GM23248 (cell line): ENCODE measurements at regions not wholly inside any gene's neighbourhood (a gene's known extent, or its start where the extent isn't known, plus 50 kb on each side); places are given as distances from the start of the nearest gene placed in this dataset.

Experiments
- DNase-seq: peaks from one replicate; pipeline ENCODE4 v3.0.0-alpha.2; 2015
- H2AFZ ChIP-seq: fragments of 200-600 bp; sonication (generic); 2 replicates; pipeline ENCODE4 v1.6.1; 2016; ENCODE audit warnings: antibody characterized with exemption
- H3F3A ChIP-seq: fragments of 200-600 bp; sonication (generic); 2 replicates; pipeline ENCODE4 v1.6.1; 2016; ENCODE audit warnings: mild to moderate bottlenecking, antibody characterized with exemption, mixed run types; ENCODE audit not compliant: insufficient read depth
- H3K27ac ChIP-seq: fragments of 200-600 bp; sonication (generic); 2 replicates; pipeline ENCODE4 v1.5.1; 2016; ENCODE audit warnings: mild to moderate bottlenecking
- H3K27me3 ChIP-seq: fragments of 200-600 bp; sonication (generic); replicated peaks from 2 replicates; pipeline ENCODE4 v1.6.1; 2016; ENCODE audit warnings: mild to moderate bottlenecking; ENCODE audit not compliant: insufficient read depth
- H3K36me3 ChIP-seq: fragments of 200-600 bp; sonication (generic); 2 replicates; pipeline ENCODE4 v1.6.1; 2016; ENCODE audit warnings: low read depth, mild to moderate bottlenecking
- H3K4me1 ChIP-seq: fragments of 200-600 bp; sonication (generic); 2 replicates; pipeline ENCODE4 v1.6.1; 2016; ENCODE audit warnings: mild to moderate bottlenecking; ENCODE audit not compliant: insufficient read depth
- H3K4me2 ChIP-seq: fragments of 200-600 bp; sonication (generic); one replicate; pipeline ENCODE4 v1.6.1; 2016; ENCODE audit warnings: mild to moderate bottlenecking; ENCODE audit not compliant: unreplicated experiment
- H3K4me3 ChIP-seq: fragments of 200-600 bp; sonication (generic); 2 replicates; pipeline ENCODE4 v1.5.1; 2016; ENCODE audit warnings: mild to moderate bottlenecking
- H3K79me2 ChIP-seq: fragments of 200-600 bp; sonication (generic); 2 replicates; pipeline ENCODE4 v1.6.1; 2016; ENCODE audit warnings: mild to moderate bottlenecking; ENCODE audit not compliant: insufficient read depth
- H3K9ac ChIP-seq: fragments of 200-600 bp; sonication (generic); 2 replicates; pipeline ENCODE4 v1.6.1; 2016; ENCODE audit warnings: mild to moderate bottlenecking
- H3K9me2 ChIP-seq: fragments of 200-600 bp; sonication (generic); 2 replicates; pipeline ENCODE4 v1.6.1; 2016; ENCODE audit warnings: mixed run types, mild to moderate bottlenecking, moderate library complexity; ENCODE audit not compliant: insufficient read depth
- H3K9me3 ChIP-seq: fragments of 200-600 bp; sonication (generic); one replicate; pipeline ENCODE4 v1.6.1; 2017; ENCODE audit warnings: low read depth
- H4K20me1 ChIP-seq: fragments of 200-600 bp; sonication (generic); 2 replicates; pipeline ENCODE4 v1.6.0; 2016; ENCODE audit not compliant: insufficient read depth
- EZH2 ChIP-seq: fragments of 200-600 bp; sonication (generic); IDR thresholded peaks from 2 replicates; pipeline ENCODE4 v1.6.1; 2018; ENCODE audit warnings: antibody characterized with exemption, mild to moderate bottlenecking; ENCODE audit not compliant: insufficient read depth, poor library complexity, severe bottlenecking
- EZH2phosphoT487 ChIP-seq: fragments of 200-600 bp; sonication (generic); IDR thresholded peaks from 2 replicates; pipeline ENCODE4 v1.6.1; 2018; ENCODE audit warnings: antibody characterized with exemption, moderate library complexity, mild to moderate bottlenecking, low read depth; ENCODE audit not compliant: insufficient read depth
- WGBS, 2 experiments: methylation state at CpG; one replicate each; pipeline ENCODE4 v1.1.6; 2015 to 2017; ENCODE audit warnings: low lambda C conversion rate in 2 of 2, low coverage in 1 of 2; ENCODE audit errors: missing lambda C conversion rate in 2 of 2; 5-methylcytosine and 5-hydroxymethylcytosine counted together
- in situ Hi-C: fragments of 300-500 bp; cut with MboI; formaldehyde crosslinking; loops from 2 replicates; pipeline ENCODE4 v1.15.0; 2020

DNA sequence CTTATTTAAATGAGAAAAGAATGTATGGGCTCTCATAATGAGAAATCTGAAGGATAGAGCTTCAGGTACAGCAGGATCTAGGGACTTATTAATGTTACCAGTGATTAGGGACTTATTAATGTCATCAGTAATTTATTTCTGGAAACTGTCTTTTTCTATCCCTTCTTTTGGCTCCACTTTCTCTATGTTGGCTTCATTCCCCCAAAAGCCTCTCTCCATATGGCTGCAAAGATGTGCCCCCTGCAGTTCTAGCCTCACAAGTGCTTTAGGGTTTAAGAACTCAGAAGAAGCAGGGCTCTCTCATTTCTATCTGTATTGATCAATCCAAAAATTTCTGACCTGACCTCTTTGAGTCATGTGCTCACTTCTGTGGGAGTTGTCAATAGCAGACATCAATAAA lies 480.9 kb downstream of the TXNL1 start:
- no peak for DNase-seq
- no peaks in the 10 kb centered on the region for H4K20me1 ChIP-seq
- no peaks in the 10 kb centered on the region for H3K9me3 ChIP-seq
- H3K27ac ChIP-seq, result no peak overlapping the region
- no peak overlapping the region for H2AFZ ChIP-seq
- H3K9ac ChIP-seq, result no peak overlapping the region
- no peaks in the 10 kb centered on the region for H3K4me1 ChIP-seq
- H3K79me2 ChIP-seq, result no peaks in the 10 kb centered on the region
- no peak overlapping the region for H3K4me3 ChIP-seq
- no peaks in the 10 kb centered on the region for H3K27me3 ChIP-seq
- no peaks in the 10 kb centered on the region for H3F3A ChIP-seq
- H3K9me2 ChIP-seq, result no peaks in the 10 kb centered on the region
- in situ Hi-C loops, result no loop called here
- TF ChIP-seq EZH2 (no peak), EZH2phosphoT487 (no peak)
- no peaks in the 10 kb centered on the region for H3K36me3 ChIP-seq
- no peak overlapping the region for H3K4me2 ChIP-seq

DNA sequence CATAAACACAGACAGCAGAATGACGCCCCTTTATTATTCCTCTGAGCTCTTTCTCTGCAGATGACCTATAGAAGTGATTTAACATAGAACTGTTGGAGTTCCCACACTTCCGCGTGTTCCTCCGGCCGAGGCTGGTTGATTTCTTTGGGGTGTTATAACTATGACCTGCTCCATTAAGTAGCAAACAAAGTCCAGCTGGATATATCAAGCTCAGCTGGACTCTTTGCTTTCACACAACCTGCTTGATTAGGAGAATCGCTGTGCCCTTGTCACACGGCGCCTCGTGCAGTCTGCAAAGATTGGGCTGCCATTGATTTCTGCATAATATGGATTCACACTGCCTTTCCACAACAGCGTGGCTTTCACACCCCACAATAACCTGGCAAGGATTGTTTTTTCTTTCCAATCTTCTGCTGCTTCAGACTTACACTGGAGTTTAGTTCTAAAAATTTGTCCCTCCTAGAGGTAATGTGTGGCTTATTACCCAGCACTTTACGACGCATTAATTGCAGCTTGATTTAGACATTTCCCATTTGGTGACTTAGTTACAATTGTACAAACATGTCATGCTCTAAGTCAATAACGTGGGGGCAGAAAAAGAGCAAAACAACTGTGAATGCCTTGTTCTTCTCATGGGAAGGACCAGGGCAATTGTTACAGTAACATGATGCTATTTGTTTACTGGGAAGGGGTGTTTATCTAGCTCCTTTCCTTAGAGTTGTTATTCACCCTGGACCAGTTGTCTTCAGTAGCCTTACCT lies 485.7 kb downstream of the TXNL1 start:
- WGBS, 2 experiments, result 80% methylated on average over 13 of the region's 13 CpGs

DNA sequence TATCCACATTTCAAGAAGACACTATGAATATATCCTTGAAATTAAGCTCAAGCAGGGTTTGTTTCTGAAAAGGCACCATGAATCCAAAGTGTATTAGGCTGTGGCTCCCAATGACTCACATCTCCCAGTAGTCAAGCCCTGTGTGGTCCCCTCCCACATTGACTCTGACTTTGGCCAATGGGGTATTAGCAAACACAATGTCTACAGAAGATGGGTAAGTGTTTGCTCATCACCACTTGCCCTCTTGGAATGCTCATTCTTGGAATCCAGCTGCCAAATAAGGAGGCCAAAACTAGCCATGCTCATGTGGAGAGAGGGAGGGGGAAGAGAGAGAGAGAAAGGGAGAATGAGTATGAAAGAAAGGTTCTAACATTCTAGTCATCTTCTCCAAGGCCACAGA lies 490.0 kb downstream of the TXNL1 start:
- Histone ChIP-seq H3K4me1 (peaks cover 37% of the 10 kb centered on the region), H3K4me2 (no peak overlapping the region), H3K36me3 (no peaks in the 10 kb centered on the region), H3F3A (peaks cover 20% of the 10 kb centered on the region), H3K9ac (0 out of 2 replicates have a peak overlapping the region, but pooled peaks have one; percentile 3), H3K79me2 (no peaks in the 10 kb centered on the region), H3K9me2 (no peaks in the 10 kb centered on the region; the same call in 1 of the 2 replicates), H3K4me3 (no peak overlapping the region), H3K27ac (peak overlapping the region; percentile 70), H3K9me3 (no peaks in the 10 kb centered on the region), H2AFZ (peak overlapping the region; percentile 32), H3K27me3 (no peaks in the 10 kb centered on the region), H4K20me1 (no peaks in the 10 kb centered on the region)
- TF ChIP-seq EZH2, result no peak
- TF ChIP-seq EZH2phosphoT487, result no peak
- DNase-seq, result peak; percentile 93
- in situ Hi-C loops, result no loop called here

More for the DNA sequence above, 485.7 kb downstream of the TXNL1 start:
- Histone ChIP-seq H3K27ac (no peak overlapping the region), H3K27me3 (no peaks in the 10 kb centered on the region), H3F3A (peaks cover 16% of the 10 kb centered on the region), H3K9ac (no peak overlapping the region), H3K4me3 (no peak overlapping the region), H2AFZ (no peak overlapping the region), H3K4me1 (peaks cover 19% of the 10 kb centered on the region), H3K9me3 (no peaks in the 10 kb centered on the region), H3K36me3 (no peaks in the 10 kb centered on the region), H4K20me1 (no peaks in the 10 kb centered on the region), H3K9me2 (no peaks in the 10 kb centered on the region; the same call in 1 of the 2 replicates), H3K4me2 (no peak overlapping the region), H3K79me2 (no peaks in the 10 kb centered on the region)
- no peak for TF ChIP-seq EZH2
- TF ChIP-seq EZH2phosphoT487, result no peak
- no peak for DNase-seq
- in situ Hi-C loops, result no loop called here

DNA sequence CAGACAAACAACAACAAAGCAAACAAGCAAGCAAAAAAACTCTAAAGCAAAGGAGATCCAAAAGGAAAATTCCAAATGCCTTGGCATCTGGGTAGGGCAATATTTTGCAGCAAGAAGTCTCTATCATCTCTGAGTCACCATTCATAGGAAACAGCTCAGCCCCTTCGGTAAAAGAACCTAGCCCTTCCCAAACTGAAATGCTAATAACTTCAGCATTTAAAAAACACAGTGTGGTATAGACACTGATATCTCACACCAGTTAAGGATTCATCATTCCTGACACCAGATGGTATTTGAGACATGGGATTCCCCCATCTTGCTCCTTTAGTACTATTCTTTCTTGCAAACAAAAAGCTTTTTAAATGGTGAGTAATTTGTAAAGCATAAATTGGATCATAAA lies 491.8 kb downstream of the TXNL1 start:
- TF ChIP-seq EZH2phosphoT487, result no peak
- TF ChIP-seq EZH2, result no peak
- Histone ChIP-seq H3F3A (peaks cover 20% of the 10 kb centered on the region), H3K9ac (no peak overlapping the region), H3K9me2 (no peaks in the 10 kb centered on the region; the same call in 1 of the 2 replicates), H3K27ac (peak overlapping the region; percentile 15), H3K36me3 (no peaks in the 10 kb centered on the region), H2AFZ (peak overlapping the region; percentile 37; the same call in 1 of the 2 replicates), H3K4me3 (no peak overlapping the region), H4K20me1 (no peaks in the 10 kb centered on the region), H3K27me3 (no peaks in the 10 kb centered on the region), H3K79me2 (no peaks in the 10 kb centered on the region), H3K4me2 (peak overlapping the region; percentile 52), H3K4me1 (peaks cover 37% of the 10 kb centered on the region), H3K9me3 (no peaks in the 10 kb centered on the region)
- WGBS, 2 experiments, result 0% methylated on average over 1 of the region's 1 CpG
- DNase-seq, result peak; percentile 64
- in situ Hi-C loops, result no loop called here
